H1 (cell line): ENCODE measurements at regions not wholly inside any gene's neighbourhood (a gene's known extent, or its start where the extent isn't known, plus 50 kb on each side); places are given as distances from the start of the nearest gene placed in this dataset.

Experiments used
- CTCF ChIA-PET: fragments of 300-600 bp; sonication (Branson Sonifier 250); formaldehyde crosslinking; loops from one replicate; lab custom pipeline; 2021; ENCODE audit not compliant: partially characterized antibody; lab: Charles Lee
- POLR2A ChIA-PET: fragments of 300-600 bp; sonication (Branson Sonifier 250); formaldehyde crosslinking; loops from one replicate; lab custom pipeline; 2021; ENCODE audit warnings: inconsistent platforms; ENCODE audit not compliant: partially characterized antibody; lab: Charles Lee
- DNase-seq, 2 experiments: peaks; one replicate each; pipeline versions ENCODE4 v3.0.0 to v3.0.0-alpha.2; 2010 to 2022; ENCODE audit warnings: low spot score in 2 of 2, low read depth in 1 of 2, mixed read lengths in 1 of 2
- FAIRE-seq: peaks from 2 replicates; lab custom pipeline; 2011; peaks lifted over from hg19 to GRCh38; lab: Jason Lieb, UNC
- H2AFZ ChIP-seq: 2 replicates; pipeline ENCODE4 v1.8.1; 2012; ENCODE audit warnings: low read length, inconsistent platforms
- H2AK5ac ChIP-seq: 2 replicates; pipeline ENCODE4 v1.6.1; 2013; ENCODE audit warnings: low read depth, low read length
- H2BK120ac ChIP-seq: replicated peaks from 2 replicates; pipeline ENCODE3; 2013; ENCODE audit warnings: low read depth, low read length, inconsistent platforms
- H2BK12ac ChIP-seq: 2 replicates; pipeline ENCODE4 v1.6.1; 2013; ENCODE audit warnings: low read depth, low read length
- H2BK15ac ChIP-seq: 2 replicates; pipeline ENCODE4 v1.6.1; 2013; ENCODE audit warnings: low read length
- H2BK20ac ChIP-seq: 2 replicates; pipeline ENCODE4 v1.6.1; 2013; ENCODE audit warnings: low read length
- H2BK5ac ChIP-seq: 2 replicates; pipeline ENCODE4 v1.6.1; 2013; ENCODE audit warnings: low read depth, low read length
- H3K14ac ChIP-seq: 2 replicates; pipeline ENCODE4 v1.6.1; 2013; ENCODE audit warnings: inconsistent platforms; ENCODE audit not compliant: insufficient read length
- H3K18ac ChIP-seq: 2 replicates; pipeline ENCODE4 v1.6.1; 2013; ENCODE audit warnings: low read length; ENCODE audit errors: extremely low read depth
- H3K23ac ChIP-seq: 2 replicates; pipeline ENCODE4 v1.6.1; 2013; ENCODE audit warnings: inconsistent platforms; ENCODE audit not compliant: insufficient read length
- H3K23me2 ChIP-seq: 2 replicates; pipeline ENCODE4 v1.6.1; 2013; ENCODE audit warnings: low read depth, low read length
- H3K27ac ChIP-seq: 2 replicates; pipeline ENCODE4 v1.6.1; 2011; ENCODE audit warnings: low read depth, low read length, inconsistent platforms
- H3K27me3 ChIP-seq, 4 experiments: replicated peaks in 1 of 4; 1 replicate in 1 of 4; 2 replicates in 3 of 4; pipeline versions ENCODE4 v1.6.1 to v1.8.1; 2011 to 2013; ENCODE audit warnings: low read length in 3 of 4, mild to moderate bottlenecking in 3 of 4, inconsistent platforms in 2 of 4, mixed read lengths in 2 of 4, moderate library complexity in 1 of 4; ENCODE audit not compliant: control insufficient read depth in 3 of 4, insufficient read depth in 3 of 4; ENCODE audit errors: extremely low read depth in 1 of 4
- H3K36me3 ChIP-seq, 4 experiments: 2 replicates each; pipeline versions ENCODE4 v1.6.1 to v1.8.1; 2011 to 2013; ENCODE audit warnings: mild to moderate bottlenecking in 4 of 4, low read length in 3 of 4, moderate library complexity in 2 of 4, control low read depth in 1 of 4, inconsistent platforms in 1 of 4; ENCODE audit not compliant: insufficient read depth in 4 of 4, control insufficient read depth in 2 of 4
- H3K4ac ChIP-seq: replicated peaks from 2 replicates; pipeline ENCODE3; 2013; ENCODE audit warnings: low read length, low read depth, mixed read lengths, inconsistent platforms; ENCODE audit not compliant: insufficient read length
- H3K4me1 ChIP-seq, 4 experiments: replicated peaks in 1 of 4; 1 replicate in 1 of 4; 2 replicates in 3 of 4; pipeline versions ENCODE4 v1.6.1 to v1.8.1; 2011 to 2013; ENCODE audit warnings: low read length in 3 of 4, inconsistent platforms in 2 of 4, mixed read lengths in 1 of 4; ENCODE audit not compliant: insufficient read depth in 4 of 4, control insufficient read depth in 3 of 4
- H3K4me2 ChIP-seq, 2 experiments: 2 replicates each; pipeline versions ENCODE4 v1.6.1 to v1.8.1; 2011 to 2013; ENCODE audit warnings: low read depth in 2 of 2, low read length in 2 of 2, control low read depth in 1 of 2, inconsistent platforms in 1 of 2, mild to moderate bottlenecking in 1 of 2; ENCODE audit not compliant: insufficient read depth in 1 of 2
- H3K4me3 ChIP-seq, 4 experiments: fragments of 200-600, 300-600 bp in 1 of 4; sonication (generic), shearing (Covaris generic), sonication (Bioruptor Twin) in 1 of 4; 2 replicates each; pipeline versions ENCODE4 v1.5.1 to v1.8.1; 2011 to 2016; ENCODE audit warnings: low read length in 4 of 4, low read depth in 3 of 4, control low read depth in 2 of 4, inconsistent platforms in 2 of 4, mild to moderate bottlenecking in 2 of 4, mixed read lengths in 1 of 4, moderate library complexity in 1 of 4; ENCODE audit not compliant: insufficient read depth in 2 of 4; ENCODE audit errors: extremely low read depth in 1 of 4
- H3K56ac ChIP-seq: replicated peaks from 2 replicates; pipeline ENCODE3; 2013; ENCODE audit warnings: low read depth, mild to moderate bottlenecking, mixed read lengths, low read length, inconsistent platforms; ENCODE audit not compliant: insufficient read length
- H3K79me1 ChIP-seq: 2 replicates; pipeline ENCODE4 v1.6.1; 2013; ENCODE audit warnings: low read depth, low read length, control low read depth
- H3K79me2 ChIP-seq, 2 experiments: 2 replicates each; pipeline versions ENCODE4 v1.6.1 to v1.8.1; 2012 to 2013; ENCODE audit warnings: low read length in 2 of 2, mild to moderate bottlenecking in 2 of 2, inconsistent platforms in 1 of 2; ENCODE audit not compliant: insufficient read depth in 2 of 2, control insufficient read depth in 1 of 2
- H3K9ac ChIP-seq, 4 experiments: replicated peaks in 1 of 4; 1 replicate in 1 of 4; 2 replicates in 3 of 4; pipeline versions ENCODE4 v1.6.1 to v1.8.1; 2011 to 2013; ENCODE audit warnings: low read depth in 3 of 4, low read length in 3 of 4, control low read depth in 2 of 4, mild to moderate bottlenecking in 2 of 4, moderate library complexity in 2 of 4, inconsistent platforms in 1 of 4; ENCODE audit errors: extremely low read depth in 1 of 4
- H3K9me3 ChIP-seq, 2 experiments: 2 replicates each; pipeline versions ENCODE4 v1.6.1 to v1.8.1; 2012 to 2013; ENCODE audit warnings: mild to moderate bottlenecking in 2 of 2, moderate library complexity in 2 of 2, control low read depth in 1 of 2, inconsistent platforms in 1 of 2, low read depth in 1 of 2, low read length in 1 of 2, mixed read lengths in 1 of 2; ENCODE audit not compliant: insufficient read depth in 2 of 2
- H4K20me1 ChIP-seq, 2 experiments: replicated peaks in 1 of 2; 2 replicates each; pipeline versions ENCODE3 to v1.8.1; 2011 to 2013; ENCODE audit warnings: inconsistent platforms in 2 of 2, low read length in 2 of 2, mild to moderate bottlenecking in 1 of 2; ENCODE audit not compliant: insufficient read depth in 2 of 2, control insufficient read depth in 1 of 2
- H4K5ac ChIP-seq: 2 replicates; pipeline ENCODE4 v1.6.1; 2013; ENCODE audit warnings: low read length, low read depth, mixed read lengths, inconsistent platforms; ENCODE audit not compliant: insufficient read length
- H4K8ac ChIP-seq: 2 replicates; pipeline ENCODE4 v1.8.0; 2013; ENCODE audit warnings: mild to moderate bottlenecking, moderate library complexity, low read length, inconsistent platforms; ENCODE audit not compliant: insufficient read depth; ENCODE audit errors: extremely low read depth
- H4K91ac ChIP-seq: replicated peaks from 2 replicates; pipeline ENCODE3; 2013; ENCODE audit warnings: low read length, mixed read lengths, inconsistent platforms; ENCODE audit not compliant: insufficient read length
- BCL11A ChIP-seq, 2 experiments: IDR thresholded peaks; one replicate each; pipeline ENCODE4 v1.6.1; 2011; ENCODE audit warnings: low read depth in 2 of 2, low read length in 2 of 2, mild to moderate bottlenecking in 2 of 2
- CBX5 ChIP-seq: fragments of 300-800, 300-1000 bp; sonication (generic); IDR thresholded peaks from 2 replicates; pipeline ENCODE4 v1.7.1; 2016; ENCODE audit warnings: antibody characterized with exemption, low read length, low read depth
- CBX8 ChIP-seq: fragments of 300-800, 300-1000 bp; sonication (generic); IDR thresholded peaks from 2 replicates; pipeline ENCODE4 v1.7.1; 2016; ENCODE audit warnings: low read depth, low read length, borderline replicate concordance
- CHD1 ChIP-seq: IDR thresholded peaks from 2 replicates; pipeline ENCODE4 v1.6.1; 2012; ENCODE audit warnings: low read depth, low read length, improper control_type of control experiment
- CTBP2 ChIP-seq: IDR thresholded peaks from 2 replicates; pipeline ENCODE4 v1.7.0; 2011; ENCODE audit warnings: borderline replicate concordance, mild to moderate bottlenecking, moderate library complexity, mixed read lengths, low read length; ENCODE audit not compliant: insufficient read depth, insufficient read length
- EP300 ChIP-seq, 2 experiments: IDR thresholded peaks; 1 replicate in 1 of 2; 2 replicates in 1 of 2; pipeline ENCODE4 v1.6.1; 2011 to 2012; ENCODE audit warnings: low read depth in 2 of 2, low read length in 2 of 2, mild to moderate bottlenecking in 2 of 2, borderline replicate concordance in 1 of 2, inconsistent platforms in 1 of 2, moderate library complexity in 1 of 2
- GTF2F1 ChIP-seq: IDR thresholded peaks from 2 replicates; pipeline ENCODE4 v1.6.1; 2012; ENCODE audit warnings: low read depth, low read length, improper control_type of control experiment, borderline replicate concordance
- PHF8 ChIP-seq: fragments of 200-600 bp; sonication (generic); conservative IDR thresholded peaks from 2 replicates; pipeline ENCODE4 v1.7.1; 2012; ENCODE audit warnings: low read depth, mild to moderate bottlenecking, inconsistent platforms, low read length, moderate library complexity
- RAD21 ChIP-seq, 2 experiments: IDR thresholded peaks in 1 of 2; conservative IDR thresholded peaks in 1 of 2; 2 replicates each; pipeline ENCODE4 v1.6.1; 2011; ENCODE audit warnings: low read depth in 2 of 2, low read length in 2 of 2, improper control_type of control experiment in 1 of 2, inconsistent platforms in 1 of 2, mild to moderate bottlenecking in 1 of 2, moderate library complexity in 1 of 2
- SP1 ChIP-seq: IDR thresholded peaks from 2 replicates; pipeline ENCODE4 v1.6.1; 2011; ENCODE audit warnings: low read depth, low read length
- SP4 ChIP-seq: IDR thresholded peaks from 2 replicates; pipeline ENCODE4 v1.6.1; 2012; ENCODE audit warnings: low read length, inconsistent platforms
- SUZ12 ChIP-seq: fragments of 200-600 bp; sonication (generic); IDR thresholded peaks from 2 replicates; pipeline ENCODE4 v1.6.1; 2012; ENCODE audit warnings: mild to moderate bottlenecking, inconsistent platforms, low read length, moderate library complexity, mixed read lengths
- YY1 ChIP-seq: IDR thresholded peaks from 2 replicates; pipeline ENCODE4 v1.6.1; 2011; ENCODE audit warnings: low read depth, mild to moderate bottlenecking, low read length
- WGBS, 2 experiments: shearing (Covaris generic) in 1 of 2; methylation state at CpG; one replicate each; pipeline versions ENCODE4 v1.1.6 to v1.1.7; 2013 to 2015; ENCODE audit warnings: low lambda C conversion rate in 2 of 2, mixed read lengths in 2 of 2, inconsistent platforms in 1 of 2, low coverage in 1 of 2, missing lambda C conversion rate in 1 of 2; ENCODE audit not compliant: insufficient replicate concordance in 2 of 2, insufficient coverage in 1 of 2, insufficient read length in 1 of 2; ENCODE audit errors: extremely low coverage in 1 of 2, missing lambda C conversion rate in 1 of 2; 5-methylcytosine and 5-hydroxymethylcytosine counted together
- TF ChIP-seq, protein P1 (sequence below): IDR thresholded peaks from 2 replicates; pipeline ENCODE4 v1.6.1; 2011; ENCODE audit warnings: low read depth, mild to moderate bottlenecking, low read length; ENCODE audit not compliant: insufficient read depth

- Histone ChIP-seq H3K23ac (no peak overlapping the region), H3K4me3 (no peak overlapping the region), H4K20me1 (no peaks in the 10 kb centered on the region), H2BK120ac (no peak overlapping the region), H3K79me2 (no peaks in the 10 kb centered on the region), H3K14ac (no peak overlapping the region), H2BK12ac (no peak overlapping the region), H3K4me2 (no peak overlapping the region), H3K27ac (no peak overlapping the region), H3K4ac (no peak overlapping the region), H2BK5ac (no peak overlapping the region), H3K23me2 (no peaks in the 10 kb centered on the region), H3K4me1 (no peaks in the 10 kb centered on the region), H3K36me3 (no peaks in the 10 kb centered on the region), H3K27me3 (no peaks in the 10 kb centered on the region), H3K56ac (no peak overlapping the region), H3K79me1 (no peaks in the 10 kb centered on the region), H4K91ac (no peak overlapping the region), H3K18ac (no peak overlapping the region), H2BK20ac (no peak overlapping the region), H2BK15ac (no peak overlapping the region), H2AFZ (no peak overlapping the region), H3K9me3 (no peaks in the 10 kb centered on the region), H4K8ac (no peak overlapping the region), H2AK5ac (no peak overlapping the region), H4K5ac (no peak overlapping the region), H3K9ac (no peak overlapping the region)
- POLR2A ChIA-PET, result no interaction called here
- DNase-seq (no peak), FAIRE-seq (no peak)
- WGBS, 2 experiments, result 93% methylated on average over 2 of the region's 2 CpGs; no CpG with 5 or more reads in 1 of the 2 experiments
- CTCF ChIA-PET, result no interaction called here
- TF ChIP-seq YY1 (no peak), EP300 (IDR thresholded peaks at IDR 0.05; ENCODE audit: borderline replicate concordance in 1 of 2, low read depth in 2 of 2, low read length in 2 of 2) (no peak), GTF2F1 (no peak), SP1 (no peak), CBX8 (no peak), CBX5 (no peak), BCL11A (IDR thresholded peaks at IDR 0.05; ENCODE audit: low read depth in 2 of 2, low read length in 2 of 2) (no peak), SP4 (no peak), PHF8 (no peak), CHD1 (no peak), RAD21 (IDR thresholded peaks at IDR 0.05 in 1 of 2, conservative IDR thresholded peaks at IDR 0.05 in 1 of 2; ENCODE audit: low read depth in 2 of 2, low read length in 2 of 2) (no peak), SUZ12 (no peak), CTBP2 (no peak)
- TF ChIP-seq, protein P1, sequence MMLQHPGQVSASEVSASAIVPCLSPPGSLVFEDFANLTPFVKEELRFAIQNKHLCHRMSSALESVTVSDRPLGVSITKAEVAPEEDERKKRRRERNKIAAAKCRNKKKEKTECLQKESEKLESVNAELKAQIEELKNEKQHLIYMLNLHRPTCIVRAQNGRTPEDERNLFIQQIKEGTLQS, result no peak
These were observed 256.3 kb upstream of the RFC3 start for GRCh38 chr13:33561627-33562026.
